ENCODE measurements at regions not wholly inside any gene's neighbourhood (a gene's known extent, or its start where the extent isn't known, plus 50 kb on each side); places are given as distances from the start of the nearest gene placed in this dataset.
"Not testable (repeated sequence)": the region's sequence is repeated elsewhere in the genome, so short reads cannot be mapped to it uniquely, and the experiment has no call there.

DNA sequence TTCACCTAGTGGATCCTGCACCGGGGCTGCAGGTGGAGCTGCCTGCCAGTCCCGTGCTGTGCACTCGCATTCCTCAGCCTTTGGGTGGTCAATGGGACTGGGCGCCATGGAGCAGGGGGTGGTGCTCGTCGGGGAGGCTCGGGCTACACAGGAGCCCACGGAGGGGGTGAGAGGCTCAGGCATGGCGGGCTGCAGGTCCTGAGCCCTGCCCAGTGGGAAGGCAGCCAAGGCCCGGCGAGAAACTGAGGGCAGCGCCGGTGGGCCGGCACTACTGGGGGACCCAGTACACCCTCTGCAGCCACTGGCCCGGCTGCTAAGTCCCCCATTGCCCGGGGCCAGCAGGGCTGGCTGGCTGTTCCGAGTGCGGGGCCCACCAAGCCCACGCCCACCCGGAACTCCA, 401.0 kb upstream of the CDH9 start:
- H3K36me3 ChIP-seq (ENCODE audit: control insufficient read depth in 3 of 3, insufficient read depth in 2 of 3, low read depth in 1 of 3, low read length in 3 of 3); H3K27me3 ChIP-seq (ENCODE audit: control insufficient read depth in 3 of 3, insufficient read depth in 3 of 3, low read length in 3 of 3); H3K4me3 ChIP-seq (ENCODE audit: low read depth in 1 of 3, low read length in 3 of 3); H3K9me3 ChIP-seq (ENCODE audit: control insufficient read depth in 2 of 2, insufficient read depth in 1 of 2, low read depth in 1 of 2, low read length in 1 of 2); FAIRE-seq; H3K27ac ChIP-seq (ENCODE audit: low read depth in 1 of 3, low read length in 2 of 3); DNase-seq; H3K4me1 ChIP-seq (ENCODE audit: control insufficient read depth in 3 of 3, insufficient read depth in 2 of 3, low read depth in 1 of 3, low read length in 2 of 3): not testable (repeated sequence)
- WGBS, 3 donors: 78 to 89% (median 88%) methylated on average over 15 to 20 of the region's 20 CpGs

DNA sequence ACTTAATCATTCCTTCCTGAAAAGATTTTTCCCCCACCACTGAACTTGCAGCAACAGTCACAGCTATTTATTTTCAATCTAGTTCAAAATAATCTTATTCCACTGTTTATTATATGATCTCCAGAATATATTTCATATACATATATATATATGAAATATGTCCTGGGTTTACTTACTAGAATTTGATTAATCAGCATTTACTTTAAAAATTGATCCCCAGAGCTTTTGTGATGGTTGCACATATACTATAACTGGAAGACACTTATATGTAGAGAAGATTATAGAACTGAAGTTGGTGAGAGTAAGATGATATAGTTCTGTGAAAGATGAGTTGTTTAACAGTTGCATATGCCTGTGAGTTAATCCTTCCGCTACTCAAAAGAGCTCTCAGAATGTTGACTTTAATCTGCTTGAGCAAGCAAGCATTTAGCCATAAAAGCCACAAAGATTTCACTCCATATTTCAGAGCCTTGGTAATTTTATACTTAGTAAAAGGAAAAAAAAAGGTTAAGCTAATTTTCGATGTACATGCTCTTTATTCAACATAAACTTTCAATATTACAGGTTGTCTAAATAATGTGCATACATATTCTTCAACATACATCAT, 399.3 kb upstream of the CDH9 start:
- DNase-seq (no peak), FAIRE-seq (no peak)
- WGBS, 3 donors: 75 to 77% (median 77%) methylated on average over 2 of the region's 2 CpGs
- Histone ChIP-seq H3K36me3 (ENCODE audit: control insufficient read depth in 3 of 3, insufficient read depth in 2 of 3, low read depth in 1 of 3, low read length in 3 of 3) (no peaks in the 10 kb centered on the region), H3K27me3 (ENCODE audit: control insufficient read depth in 3 of 3, insufficient read depth in 3 of 3, low read length in 3 of 3) (no peaks in the 10 kb centered on the region), H3K9me3 (ENCODE audit: control insufficient read depth in 2 of 2, insufficient read depth in 1 of 2, low read depth in 1 of 2, low read length in 1 of 2) (no peaks in the 10 kb centered on the region), H3K27ac (ENCODE audit: low read depth in 1 of 3, low read length in 2 of 3) (no peak overlapping the region), H3K4me1 (ENCODE audit: control insufficient read depth in 3 of 3, insufficient read depth in 2 of 3, low read depth in 1 of 3, low read length in 2 of 3) (no peaks in the 10 kb centered on the region), H3K4me3 (ENCODE audit: low read depth in 1 of 3, low read length in 3 of 3) (no peak overlapping the region)

DNA sequence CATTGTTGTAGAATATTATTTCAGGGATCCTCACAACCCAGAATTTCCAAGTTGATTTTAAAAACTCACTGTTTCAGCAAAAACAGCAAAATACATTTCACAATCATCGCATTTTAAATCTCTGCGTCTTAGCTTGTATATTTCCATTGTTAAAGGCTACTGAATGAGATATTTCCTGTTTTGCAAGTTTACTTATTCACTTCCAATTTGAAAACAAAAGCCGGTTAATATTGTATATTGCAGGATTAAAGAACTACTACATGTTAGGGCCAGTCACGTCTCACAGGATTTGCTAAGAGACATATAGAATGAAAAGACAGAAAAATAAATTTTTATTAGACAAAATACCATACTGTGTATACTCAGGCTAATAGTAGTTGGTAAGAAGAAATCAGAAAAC, 395.9 kb upstream of the CDH9 start:
- DNase-seq: no peak
- no peaks in the 10 kb centered on the region for H3K27me3 ChIP-seq (ENCODE audit: control insufficient read depth in 3 of 3, insufficient read depth in 3 of 3, low read length in 3 of 3)
- FAIRE-seq: no peak
- H3K27ac ChIP-seq (ENCODE audit: low read depth in 1 of 3, low read length in 2 of 3): no peak overlapping the region
- no peak overlapping the region for H3K4me3 ChIP-seq (ENCODE audit: low read depth in 1 of 3, low read length in 3 of 3)
- no peaks in the 10 kb centered on the region for H3K36me3 ChIP-seq (ENCODE audit: control insufficient read depth in 3 of 3, insufficient read depth in 2 of 3, low read depth in 1 of 3, low read length in 3 of 3)
- no peaks in the 10 kb centered on the region for H3K4me1 ChIP-seq (ENCODE audit: control insufficient read depth in 3 of 3, insufficient read depth in 2 of 3, low read depth in 1 of 3, low read length in 2 of 3)
- no peaks in the 10 kb centered on the region for H3K9me3 ChIP-seq (ENCODE audit: control insufficient read depth in 2 of 2, insufficient read depth in 1 of 2, low read depth in 1 of 2, low read length in 1 of 2)
- WGBS, 3 donors: 77 to 90% (median 82%) methylated on average over 4 of the region's 4 CpGs

DNA sequence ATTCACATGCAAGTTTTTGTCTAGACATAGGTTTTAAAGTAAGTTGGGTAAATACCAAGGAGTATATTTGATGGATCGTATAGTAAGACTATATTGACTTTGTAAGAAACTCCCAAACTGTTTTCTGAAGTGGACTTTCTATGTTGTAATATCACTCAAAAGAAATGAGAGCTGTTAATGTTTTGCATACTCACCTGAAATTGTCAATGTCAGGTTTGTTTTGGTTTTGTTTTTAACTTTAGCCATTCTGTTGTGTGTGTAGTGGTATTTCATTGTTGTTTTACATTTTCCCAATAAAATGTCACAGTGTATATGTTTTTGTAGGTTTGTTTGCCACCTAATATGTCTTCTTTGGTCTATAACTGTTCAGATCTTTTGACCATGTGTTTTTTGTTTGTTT, 375.7 kb upstream of the CDH9 start:
- no peak overlapping the region for H3K4me3 ChIP-seq (ENCODE audit: low read depth in 1 of 3, low read length in 3 of 3)
- FAIRE-seq: no peak
- 77 to 89% (median 87%) methylated on average over 1 of the region's 1 CpG for WGBS, 3 donors
- H3K9me3 ChIP-seq (ENCODE audit: control insufficient read depth in 2 of 2, insufficient read depth in 1 of 2, low read depth in 1 of 2, low read length in 1 of 2): peaks cover 0 to 1% of the 10 kb centered on the region in 2 donors
- no peaks in the 10 kb centered on the region for H3K4me1 ChIP-seq (ENCODE audit: control insufficient read depth in 3 of 3, insufficient read depth in 2 of 3, low read depth in 1 of 3, low read length in 2 of 3)
- H3K27me3 ChIP-seq (ENCODE audit: control insufficient read depth in 3 of 3, insufficient read depth in 3 of 3, low read length in 3 of 3): no peaks in the 10 kb centered on the region
- no peaks in the 10 kb centered on the region for H3K36me3 ChIP-seq (ENCODE audit: control insufficient read depth in 3 of 3, insufficient read depth in 2 of 3, low read depth in 1 of 3, low read length in 3 of 3)
- no peak overlapping the region for H3K27ac ChIP-seq (ENCODE audit: low read depth in 1 of 3, low read length in 2 of 3)
- no peak for DNase-seq

DNA sequence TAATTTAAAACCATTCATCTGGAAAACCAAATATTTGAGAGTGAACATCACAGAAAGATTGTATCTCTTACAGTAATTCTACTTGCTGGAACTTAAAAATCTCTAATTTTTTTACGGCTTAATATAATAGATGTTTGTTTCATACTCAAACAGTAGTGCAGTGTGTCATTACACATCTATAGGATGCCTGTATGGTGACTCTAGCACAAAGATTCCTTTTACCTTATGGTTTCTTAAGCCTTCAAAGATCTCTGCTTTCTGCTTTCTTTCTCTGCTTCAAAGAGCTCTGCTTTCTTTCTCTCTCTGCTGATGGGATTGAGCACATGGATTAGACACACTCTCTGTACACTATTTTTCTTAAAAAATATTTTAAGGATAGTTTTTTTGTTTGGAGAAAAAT, 374.0 kb upstream of the CDH9 start:
- H3K4me3 ChIP-seq (ENCODE audit: low read depth in 1 of 3, low read length in 3 of 3): no peak overlapping the region
- H3K27me3 ChIP-seq (ENCODE audit: control insufficient read depth in 3 of 3, insufficient read depth in 3 of 3, low read length in 3 of 3): no peaks in the 10 kb centered on the region
- no peaks in the 10 kb centered on the region for H3K9me3 ChIP-seq (ENCODE audit: control insufficient read depth in 2 of 2, insufficient read depth in 1 of 2, low read depth in 1 of 2, low read length in 1 of 2)
- FAIRE-seq (no peak), DNase-seq (no peak)
- no peaks in the 10 kb centered on the region for H3K36me3 ChIP-seq (ENCODE audit: control insufficient read depth in 3 of 3, insufficient read depth in 2 of 3, low read depth in 1 of 3, low read length in 3 of 3)
- WGBS, 3 donors: 52 to 89% (median 85%) methylated on average over 1 of the region's 1 CpG
- no peak overlapping the region for H3K27ac ChIP-seq (ENCODE audit: low read depth in 1 of 3, low read length in 2 of 3)
- H3K4me1 ChIP-seq (ENCODE audit: control insufficient read depth in 3 of 3, insufficient read depth in 2 of 3, low read depth in 1 of 3, low read length in 2 of 3): no peaks in the 10 kb centered on the region

DNA sequence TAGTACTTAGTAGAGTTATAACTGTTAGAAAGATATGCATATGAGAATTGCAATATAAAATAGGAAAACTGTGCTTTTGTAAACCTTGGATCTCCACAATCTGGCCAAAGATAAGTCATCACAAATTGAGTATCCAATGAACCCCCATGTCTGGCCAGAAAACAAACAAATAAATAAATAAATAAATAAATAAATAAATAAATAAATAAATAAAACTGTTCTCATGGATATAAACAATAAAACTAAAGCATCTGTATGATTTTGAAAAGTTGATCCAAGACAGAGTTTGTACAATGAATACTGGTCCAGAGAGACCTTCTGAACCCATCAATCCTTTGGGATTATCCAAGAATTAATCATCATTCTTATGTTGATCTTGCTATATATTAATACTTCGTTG, 367.6 kb upstream of the CDH9 start:
- WGBS, 3 donors: 47 to 64% (median 50%) methylated on average over 1 of the region's 1 CpG
- no peaks in the 10 kb centered on the region for H3K9me3 ChIP-seq (ENCODE audit: control insufficient read depth in 2 of 2, insufficient read depth in 1 of 2, low read depth in 1 of 2, low read length in 1 of 2)
- no peaks in the 10 kb centered on the region for H3K4me1 ChIP-seq (ENCODE audit: control insufficient read depth in 3 of 3, insufficient read depth in 2 of 3, low read depth in 1 of 3, low read length in 2 of 3)
- no peaks in the 10 kb centered on the region for H3K27me3 ChIP-seq (ENCODE audit: control insufficient read depth in 3 of 3, insufficient read depth in 3 of 3, low read length in 3 of 3)
- no peaks in the 10 kb centered on the region for H3K36me3 ChIP-seq (ENCODE audit: control insufficient read depth in 3 of 3, insufficient read depth in 2 of 3, low read depth in 1 of 3, low read length in 3 of 3)
- no peak overlapping the region for H3K4me3 ChIP-seq (ENCODE audit: low read depth in 1 of 3, low read length in 3 of 3)
- no peak for FAIRE-seq
- DNase-seq: no peak
- H3K27ac ChIP-seq (ENCODE audit: low read depth in 1 of 3, low read length in 2 of 3): no peak overlapping the region

DNA sequence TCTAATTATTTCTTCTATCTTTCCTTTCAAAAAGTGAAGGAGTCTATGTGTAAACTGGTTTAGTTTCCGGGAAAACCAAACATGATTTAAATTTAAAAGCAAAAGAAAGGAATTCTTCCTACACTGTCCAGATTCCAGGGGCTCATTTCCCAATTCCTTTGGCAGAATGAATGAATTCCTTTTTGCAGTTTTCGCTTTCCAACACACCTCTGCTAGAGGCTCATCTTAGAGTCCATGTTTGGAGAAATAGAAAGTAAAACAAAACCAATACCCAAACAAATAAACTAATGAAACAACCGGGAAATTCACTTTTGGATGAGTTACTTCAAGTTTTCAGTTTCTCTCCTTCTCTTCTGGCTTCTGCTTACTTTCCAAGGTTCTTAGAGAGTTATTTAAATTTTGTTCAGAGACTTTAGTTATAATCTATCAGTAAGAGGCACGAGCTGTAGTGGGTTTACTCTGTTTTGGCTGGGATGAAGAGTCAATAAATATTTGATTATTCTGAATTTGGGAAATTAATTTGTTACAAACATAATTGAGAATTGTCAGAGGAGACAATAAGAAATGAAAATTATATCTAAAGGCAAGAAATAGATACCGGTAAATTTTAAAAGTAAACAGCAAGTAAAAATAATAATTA, 365.0 kb upstream of the CDH9 start:
- Histone ChIP-seq H3K4me3 (ENCODE audit: low read depth in 1 of 3, low read length in 3 of 3) (no peak overlapping the region), H3K4me1 (ENCODE audit: control insufficient read depth in 3 of 3, insufficient read depth in 2 of 3, low read depth in 1 of 3, low read length in 2 of 3) (no peaks in the 10 kb centered on the region), H3K27ac (ENCODE audit: low read depth in 1 of 3, low read length in 2 of 3) (no peak overlapping the region), H3K9me3 (ENCODE audit: control insufficient read depth in 2 of 2, insufficient read depth in 1 of 2, low read depth in 1 of 2, low read length in 1 of 2) (no peaks in the 10 kb centered on the region), H3K27me3 (ENCODE audit: control insufficient read depth in 3 of 3, insufficient read depth in 3 of 3, low read length in 3 of 3) (no peaks in the 10 kb centered on the region), H3K36me3 (ENCODE audit: control insufficient read depth in 3 of 3, insufficient read depth in 2 of 3, low read depth in 1 of 3, low read length in 3 of 3) (no peaks in the 10 kb centered on the region)
- DNase-seq (no peak), FAIRE-seq (no peak)
- 61 to 66% (median 65%) methylated on average over 5 of the region's 5 CpGs for WGBS, 3 donors

DNA sequence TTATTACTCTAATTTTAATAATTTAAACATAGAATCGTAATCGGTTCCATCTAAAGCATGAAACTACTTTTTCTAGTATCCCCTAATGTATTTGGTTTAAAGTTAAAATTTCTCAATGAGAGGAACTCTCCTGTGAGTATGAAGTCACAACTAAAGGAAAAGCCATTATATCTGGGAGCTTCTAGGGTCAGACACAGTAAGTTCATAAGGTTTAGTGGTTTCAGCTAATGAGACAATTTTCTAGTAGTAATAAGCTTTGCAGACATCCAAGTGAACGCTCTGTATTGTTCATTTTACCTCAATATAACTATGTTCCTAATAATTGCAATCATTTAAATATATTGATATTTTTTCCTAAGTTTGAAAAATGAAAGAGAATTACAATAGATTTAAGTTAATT, 364.4 kb upstream of the CDH9 start:
- H3K9me3 ChIP-seq (ENCODE audit: control insufficient read depth in 2 of 2, insufficient read depth in 1 of 2, low read depth in 1 of 2, low read length in 1 of 2): no peaks in the 10 kb centered on the region
- 68 to 82% (median 81%) methylated on average over 3 of the region's 3 CpGs for WGBS, 3 donors
- H3K4me3 ChIP-seq (ENCODE audit: low read depth in 1 of 3, low read length in 3 of 3): no peak overlapping the region
- H3K4me1 ChIP-seq (ENCODE audit: control insufficient read depth in 3 of 3, insufficient read depth in 2 of 3, low read depth in 1 of 3, low read length in 2 of 3): no peaks in the 10 kb centered on the region
- DNase-seq (no peak), FAIRE-seq (no peak)
- H3K27ac ChIP-seq (ENCODE audit: low read depth in 1 of 3, low read length in 2 of 3): no peak overlapping the region
- H3K36me3 ChIP-seq (ENCODE audit: control insufficient read depth in 3 of 3, insufficient read depth in 2 of 3, low read depth in 1 of 3, low read length in 3 of 3): no peaks in the 10 kb centered on the region
- H3K27me3 ChIP-seq (ENCODE audit: control insufficient read depth in 3 of 3, insufficient read depth in 3 of 3, low read length in 3 of 3): no peaks in the 10 kb centered on the region

DNA sequence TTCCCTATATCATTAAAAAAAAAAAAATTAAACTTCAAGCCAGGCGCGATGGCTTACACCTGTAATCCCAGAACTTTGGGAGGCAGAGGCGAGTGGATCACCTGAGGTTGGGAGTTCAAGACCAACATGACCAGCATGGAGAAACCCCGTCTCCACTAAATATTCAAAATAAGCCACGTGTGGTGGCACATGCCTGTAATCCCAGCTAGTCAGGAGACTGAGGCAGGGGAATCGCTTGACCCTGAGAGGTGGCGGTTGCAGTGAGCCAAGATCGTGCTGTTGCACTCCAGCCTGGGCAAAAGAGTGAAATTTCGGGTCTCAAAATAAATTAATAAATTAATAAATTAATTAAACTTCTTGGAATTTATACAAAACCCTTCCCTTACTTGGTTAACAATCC, 358.6 kb upstream of the CDH9 start:
- 88 to 91% (median 89%) methylated on average over 9 of the region's 9 CpGs for WGBS, 3 donors
- H3K27ac ChIP-seq (ENCODE audit: low read depth in 1 of 3, low read length in 2 of 3): no peak overlapping the region
- H3K9me3 ChIP-seq (ENCODE audit: control insufficient read depth in 2 of 2, insufficient read depth in 1 of 2, low read depth in 1 of 2, low read length in 1 of 2): no peaks in the 10 kb centered on the region
- H3K4me3 ChIP-seq (ENCODE audit: low read depth in 1 of 3, low read length in 3 of 3): no peak overlapping the region
- no peak for FAIRE-seq
- no peaks in the 10 kb centered on the region for H3K36me3 ChIP-seq (ENCODE audit: control insufficient read depth in 3 of 3, insufficient read depth in 2 of 3, low read depth in 1 of 3, low read length in 3 of 3)
- no peaks in the 10 kb centered on the region for H3K27me3 ChIP-seq (ENCODE audit: control insufficient read depth in 3 of 3, insufficient read depth in 3 of 3, low read length in 3 of 3)
- DNase-seq: no peak
- no peaks in the 10 kb centered on the region for H3K4me1 ChIP-seq (ENCODE audit: control insufficient read depth in 3 of 3, insufficient read depth in 2 of 3, low read depth in 1 of 3, low read length in 2 of 3)

Measured in small intestine (tissue), 7 donors.